H9 (cell line): ENCODE measurements at regions not wholly inside any gene's neighbourhood (a gene's known extent, or its start where the extent isn't known, plus 50 kb on each side); places are given as distances from the start of the nearest gene placed in this dataset.
A peak's percentile ranks its signal among the peaks of the same experiment; 100 is the strongest.

Experiments
- DNase-seq: peaks from one replicate; pipeline ENCODE4 v3.0.0-alpha.2; 2017
- H2AFZ ChIP-seq: one replicate; pipeline ENCODE4 v1.6.1; 2013; ENCODE audit warnings: mild to moderate bottlenecking, low read length, control low read depth, moderate library complexity
- H2AK5ac ChIP-seq: 2 replicates; pipeline ENCODE4 v1.6.1; 2013; ENCODE audit warnings: low read length, control low read depth, mixed read lengths; ENCODE audit not compliant: insufficient read length
- H2BK120ac ChIP-seq: one replicate; pipeline ENCODE4 v1.6.1; 2013; ENCODE audit warnings: low read depth, mild to moderate bottlenecking, low read length, control low read depth, inconsistent platforms; ENCODE audit not compliant: poor library complexity, severe bottlenecking
- H2BK12ac ChIP-seq: 2 replicates; pipeline ENCODE4 v1.6.1; 2013; ENCODE audit warnings: low read length, control low read depth, mixed read lengths, low read depth; ENCODE audit not compliant: insufficient read length
- H2BK15ac ChIP-seq: 2 replicates; pipeline ENCODE4 v1.6.1; 2013; ENCODE audit warnings: low read depth, low read length, control low read depth
- H2BK20ac ChIP-seq: one replicate; pipeline ENCODE4 v1.6.1; 2013; ENCODE audit warnings: low read depth, mild to moderate bottlenecking, low read length, control low read depth, inconsistent platforms; ENCODE audit not compliant: poor library complexity, severe bottlenecking
- H2BK5ac ChIP-seq: 2 replicates; pipeline ENCODE4 v1.6.1; 2013; ENCODE audit warnings: low read length, control low read depth, mixed read lengths; ENCODE audit not compliant: insufficient read length
- H3K14ac ChIP-seq: 2 replicates; pipeline ENCODE4 v1.6.1; 2013; ENCODE audit warnings: low read length, control low read depth; ENCODE audit not compliant: insufficient read depth
- H3K18ac ChIP-seq: 2 replicates; pipeline ENCODE4 v1.6.1; 2013; ENCODE audit warnings: low read depth, mild to moderate bottlenecking, mixed read lengths, low read length, control low read depth; ENCODE audit not compliant: insufficient read length
- H3K23ac ChIP-seq: 2 replicates; pipeline ENCODE4 v1.6.1; 2013; ENCODE audit warnings: low read length, control low read depth, mixed read lengths, low read depth; ENCODE audit not compliant: insufficient read length
- H3K23me2 ChIP-seq: 2 replicates; pipeline ENCODE4 v1.6.1; 2013; ENCODE audit warnings: low read depth, mild to moderate bottlenecking, mixed read lengths, low read length, control low read depth; ENCODE audit not compliant: insufficient read length, poor library complexity, severe bottlenecking
- H3K27ac ChIP-seq: 2 replicates; pipeline ENCODE4 v1.5.1; 2013; ENCODE audit warnings: low read length, control low read depth, mixed read lengths, low read depth; ENCODE audit not compliant: insufficient read length
- H3K27me3 ChIP-seq: 2 replicates; pipeline ENCODE4 v1.6.1; 2013; ENCODE audit warnings: low read length, control low read depth, inconsistent platforms; ENCODE audit not compliant: insufficient read depth
- H3K4ac ChIP-seq: 2 replicates; pipeline ENCODE4 v1.6.1; 2013; ENCODE audit warnings: low read depth, mild to moderate bottlenecking, control low read depth, inconsistent platforms, low read length, moderate library complexity
- H3K4me1 ChIP-seq: 2 replicates; pipeline ENCODE4 v1.6.1; 2013; ENCODE audit warnings: low read length, control low read depth, inconsistent platforms; ENCODE audit not compliant: insufficient read depth
- H3K4me2 ChIP-seq: 2 replicates; pipeline ENCODE4 v1.6.1; 2013; ENCODE audit warnings: low read length, control low read depth, mixed read lengths; ENCODE audit not compliant: insufficient read length, insufficient read depth
- H3K56ac ChIP-seq: 2 replicates; pipeline ENCODE4 v1.6.1; 2013; ENCODE audit warnings: low read depth, mild to moderate bottlenecking, mixed read lengths, low read length, control low read depth; ENCODE audit not compliant: insufficient read length
- H3K79me1 ChIP-seq: 2 replicates; pipeline ENCODE4 v1.6.1; 2013; ENCODE audit warnings: low read depth, mild to moderate bottlenecking, moderate library complexity, low read length, control low read depth, inconsistent platforms; ENCODE audit not compliant: insufficient read depth, poor library complexity, severe bottlenecking
- H3K79me2 ChIP-seq: 2 replicates; pipeline ENCODE4 v1.6.1; 2013; ENCODE audit warnings: low read length, control low read depth, inconsistent platforms; ENCODE audit not compliant: insufficient read depth
- H3K9ac ChIP-seq: 2 replicates; pipeline ENCODE4 v1.6.1; 2013; ENCODE audit warnings: low read length, control low read depth, mixed read lengths; ENCODE audit not compliant: insufficient read length; ENCODE audit errors: extremely low read depth
- H3K9me3 ChIP-seq: one replicate; pipeline ENCODE4 v1.6.1; 2013; ENCODE audit warnings: low read depth, low read length, inconsistent platforms; ENCODE audit not compliant: control insufficient read depth
- H3T11ph ChIP-seq: one replicate; pipeline ENCODE4 v1.6.1; 2013; ENCODE audit warnings: mild to moderate bottlenecking, low read length, control low read depth, inconsistent platforms
- H4K20me1 ChIP-seq: one replicate; pipeline ENCODE4 v1.6.1; 2013; ENCODE audit not compliant: control insufficient read depth, insufficient read length, insufficient read depth
- H4K5ac ChIP-seq: 2 replicates; pipeline ENCODE4 v1.6.1; 2013; ENCODE audit warnings: low read depth, mild to moderate bottlenecking, mixed read lengths, low read length, control low read depth; ENCODE audit not compliant: insufficient read length
- H4K8ac ChIP-seq: replicated peaks from 2 replicates; pipeline ENCODE4 v1.6.1; 2013; ENCODE audit warnings: low read length, control low read depth, mixed read lengths, low read depth; ENCODE audit not compliant: insufficient read length
- H4K91ac ChIP-seq: 2 replicates; pipeline ENCODE4 v1.6.1; 2013; ENCODE audit warnings: low read depth, mild to moderate bottlenecking, moderate library complexity, mixed read lengths, low read length, control low read depth; ENCODE audit not compliant: insufficient read length
- H3K27ac Mint-ChIP-seq, 3 experiments: 2 replicates in 2 of 3; 3 replicates in 1 of 3; pipeline ENCODE4 v1.8.0; 2020 to 2021; ENCODE audit warnings: mixed read lengths in 3 of 3, mild to moderate bottlenecking in 1 of 3, moderate library complexity in 1 of 3
- H3K27me3 Mint-ChIP-seq: 2 replicates; pipeline ENCODE4 v1.8.0; 2021; ENCODE audit warnings: low read depth, mild to moderate bottlenecking, moderate library complexity, mixed read lengths
- H3K36me3 Mint-ChIP-seq, 3 experiments: 2 replicates in 2 of 3; 3 replicates in 1 of 3; pipeline ENCODE4 v1.8.0; 2020 to 2021; ENCODE audit warnings: low read depth in 3 of 3, mixed read lengths in 3 of 3; ENCODE audit not compliant: insufficient read depth in 1 of 3
- H3K4me1 Mint-ChIP-seq, 2 experiments: 2 replicates each; pipeline ENCODE4 v1.8.0; 2020; ENCODE audit warnings: mixed read lengths in 2 of 2
- H3K4me3 Mint-ChIP-seq, 2 experiments: 2 replicates in 1 of 2; 3 replicates in 1 of 2; pipeline ENCODE4 v1.8.0; 2020 to 2021; ENCODE audit warnings: mild to moderate bottlenecking in 2 of 2, mixed read lengths in 2 of 2, moderate library complexity in 1 of 2
- H3K9me3 Mint-ChIP-seq, 2 experiments: 2 replicates in 1 of 2; 3 replicates in 1 of 2; pipeline ENCODE4 v1.8.0; 2020; ENCODE audit warnings: mild to moderate bottlenecking in 2 of 2, mixed read lengths in 2 of 2, moderate library complexity in 1 of 2
- WGBS: extraction: QIAGEN DNeasy Blood & Tissue Kit; methylation state at CpG from one replicate; pipeline ENCODE4 v1.1.7; 2013; ENCODE audit warnings: missing lambda C conversion rate, low lambda C conversion rate, mixed read lengths; ENCODE audit not compliant: insufficient read length; ENCODE audit errors: extremely low coverage; 5-methylcytosine and 5-hydroxymethylcytosine counted together
- TF ChIP-seq, protein P1 (sequence below): fragments of 200-600 bp; sonication (generic); conservative IDR thresholded peaks from 3 replicates; pipeline ENCODE4 v1.8.0; 2021; ENCODE audit warnings: antibody characterized with exemption, mild to moderate bottlenecking

DNA sequence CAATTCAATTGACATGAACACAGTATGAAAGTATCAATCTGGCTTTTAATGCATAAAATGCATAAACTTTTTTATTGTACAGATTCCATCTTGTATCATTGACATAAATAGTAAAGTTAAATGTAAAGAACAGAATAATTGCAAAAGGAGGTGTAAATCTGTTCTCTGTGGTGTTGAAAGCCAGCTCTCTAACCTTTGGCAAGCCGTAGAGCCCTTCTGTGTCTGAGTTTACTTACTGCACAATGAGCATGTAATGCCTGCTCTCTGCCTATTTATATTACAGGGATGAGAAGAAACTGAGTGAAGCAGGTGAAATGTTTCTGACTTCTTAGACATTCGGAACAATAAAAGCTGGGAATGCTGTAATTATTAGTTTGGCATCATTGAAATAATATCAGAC lies 389.3 kb upstream of the EPHA5 start:
- H3K9me3 Mint-ChIP-seq: no peaks in the 10 kb centered on the region; a peak in 1 of 5 replicates
- H3K27ac ChIP-seq: no peak overlapping the region
- no peak overlapping the region for H2BK5ac ChIP-seq

More for the DNA sequence above, 389.3 kb upstream of the EPHA5 start:
- H2AFZ ChIP-seq: no peak overlapping the region
- H3K23ac ChIP-seq: no peak overlapping the region
- H3K4me2 ChIP-seq: no peak overlapping the region
- H3K23me2 ChIP-seq: no peaks in the 10 kb centered on the region
- H2BK12ac ChIP-seq: no peak overlapping the region
- H2BK20ac ChIP-seq: peak overlapping the region; percentile 75
- no peak overlapping the region for H3T11ph ChIP-seq
- no peaks in the 10 kb centered on the region for H3K79me1 ChIP-seq
- H4K20me1 ChIP-seq: no peaks in the 10 kb centered on the region
- H3K18ac ChIP-seq: no peak overlapping the region
- H2BK120ac ChIP-seq: no peak overlapping the region
- H3K79me2 ChIP-seq: no peaks in the 10 kb centered on the region
- no peaks in the 10 kb centered on the region for H3K4me1 ChIP-seq
- Mint-ChIP-seq H3K27ac (no peak overlapping the region), H3K4me3 (no peak overlapping the region), H3K4me1 (no peaks in the 10 kb centered on the region), H3K27me3 (no peaks in the 10 kb centered on the region), H3K36me3 (no peaks in the 10 kb centered on the region)
- no peaks in the 10 kb centered on the region for H3K27me3 ChIP-seq
- H4K91ac ChIP-seq: no peak overlapping the region
- no peak overlapping the region for H3K56ac ChIP-seq
- H3K9me3 ChIP-seq: no peaks in the 10 kb centered on the region
- H3K9ac ChIP-seq: no peak overlapping the region
- no peak overlapping the region for H4K8ac ChIP-seq
- no peak overlapping the region for H3K14ac ChIP-seq
- DNase-seq: no peak
- H4K5ac ChIP-seq: no peak overlapping the region
- no peak overlapping the region for H2BK15ac ChIP-seq
- no peak overlapping the region for H3K4ac ChIP-seq
- no peak overlapping the region for H2AK5ac ChIP-seq
- no CpG with 5 or more reads among the region's 2 CpGs for WGBS
- TF ChIP-seq, protein P1, sequence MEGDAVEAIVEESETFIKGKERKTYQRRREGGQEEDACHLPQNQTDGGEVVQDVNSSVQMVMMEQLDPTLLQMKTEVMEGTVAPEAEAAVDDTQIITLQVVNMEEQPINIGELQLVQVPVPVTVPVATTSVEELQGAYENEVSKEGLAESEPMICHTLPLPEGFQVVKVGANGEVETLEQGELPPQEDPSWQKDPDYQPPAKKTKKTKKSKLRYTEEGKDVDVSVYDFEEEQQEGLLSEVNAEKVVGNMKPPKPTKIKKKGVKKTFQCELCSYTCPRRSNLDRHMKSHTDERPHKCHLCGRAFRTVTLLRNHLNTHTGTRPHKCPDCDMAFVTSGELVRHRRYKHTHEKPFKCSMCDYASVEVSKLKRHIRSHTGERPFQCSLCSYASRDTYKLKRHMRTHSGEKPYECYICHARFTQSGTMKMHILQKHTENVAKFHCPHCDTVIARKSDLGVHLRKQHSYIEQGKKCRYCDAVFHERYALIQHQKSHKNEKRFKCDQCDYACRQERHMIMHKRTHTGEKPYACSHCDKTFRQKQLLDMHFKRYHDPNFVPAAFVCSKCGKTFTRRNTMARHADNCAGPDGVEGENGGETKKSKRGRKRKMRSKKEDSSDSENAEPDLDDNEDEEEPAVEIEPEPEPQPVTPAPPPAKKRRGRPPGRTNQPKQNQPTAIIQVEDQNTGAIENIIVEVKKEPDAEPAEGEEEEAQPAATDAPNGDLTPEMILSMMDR: no peak
